NCI-H460 (cell line): ENCODE measurements at regions not wholly inside any gene's neighbourhood (a gene's known extent, or its start where the extent isn't known, plus 50 kb on each side); places are given as distances from the start of the nearest gene placed in this dataset.
A peak's percentile ranks its signal among the peaks of the same experiment; 100 is the strongest.

ENCODE experiments used
- DNase-seq: peaks from one replicate; pipeline ENCODE4 v3.0.0-alpha.2; 2016; ENCODE audit warnings: low read depth; ENCODE audit errors: extremely low read depth

GRCh38 chr5:145708169-145708568, 127.0 kb downstream of the PRELID2 start:
- DNase-seq, result no peak

- DNase-seq, result no peak
Measured at GRCh38 chr5:145704724-145705123, 130.4 kb downstream of the PRELID2 start.

- no peak for DNase-seq
Measured at GRCh38 chr5:145703856-145704255, 131.3 kb downstream of the PRELID2 start.

GRCh38 chr5:145701404-145701803, 133.7 kb downstream of the PRELID2 start:
- no peak for DNase-seq

GRCh38 chr5:145699846-145700245, 135.3 kb downstream of the PRELID2 start:
- no peak for DNase-seq

- DNase-seq, result peak; percentile 38
Measured at GRCh38 chr5:145697251-145697990, 137.7 kb downstream of the PRELID2 start.

- no peak for DNase-seq
Measured at GRCh38 chr5:145689235-145689634, 145.9 kb downstream of the PRELID2 start.

- DNase-seq, result no peak
Measured at GRCh38 chr5:145687943-145688342, 147.2 kb downstream of the PRELID2 start.

GRCh38 chr5:145685417-145685816, 149.7 kb downstream of the PRELID2 start:
- DNase-seq, result no peak

- no peak for DNase-seq
Measured at GRCh38 chr5:145683431-145683830, 151.7 kb downstream of the PRELID2 start.

GRCh38 chr5:145682197-145682899, 152.8 kb downstream of the PRELID2 start:
- no peak for DNase-seq

- DNase-seq, result peak; percentile 84
Measured at GRCh38 chr5:145681686-145682085, 153.5 kb downstream of the PRELID2 start.

GRCh38 chr5:145681216-145681615, 153.9 kb downstream of the PRELID2 start:
- no peak for DNase-seq

- no peak for DNase-seq
Measured at GRCh38 chr5:145680767-145681166, 154.4 kb downstream of the PRELID2 start.

- DNase-seq, result no peak
Measured at GRCh38 chr5:145680169-145680568, 155.0 kb downstream of the PRELID2 start.

GRCh38 chr5:145678255-145678654, 156.9 kb downstream of the PRELID2 start:
- DNase-seq, result no peak

- no peak for DNase-seq
Measured at GRCh38 chr5:145673786-145674185, 161.4 kb downstream of the PRELID2 start.

- no peak for DNase-seq
Measured at GRCh38 chr5:145668714-145669113, 166.4 kb downstream of the PRELID2 start.

- DNase-seq, result no peak
Measured at GRCh38 chr5:145667742-145668141, 167.4 kb downstream of the PRELID2 start.

GRCh38 chr5:145666591-145666990, 168.6 kb downstream of the PRELID2 start:
- DNase-seq, result no peak

- no peak for DNase-seq
Measured at GRCh38 chr5:145661737-145662485, 173.2 kb downstream of the PRELID2 start.
